ENCODE measurements at regions not wholly inside any gene's neighbourhood (a gene's known extent, or its start where the extent isn't known, plus 50 kb on each side); places are given as distances from the start of the nearest gene placed in this dataset.

- TF ChIP-seq ZNF8 (CRISPR knock-in tag; IDR thresholded peaks at IDR 0.05) (no peak), ZNF565 (CRISPR knock-in tag; conservative IDR thresholded peaks at IDR 0.05; ENCODE audit: low read depth) (no peak), ESRRG (CRISPR knock-in tag; IDR thresholded peaks at IDR 0.05) (no peak), ZFP3 (CRISPR knock-in tag; IDR thresholded peaks at IDR 0.05) (no peak), PATZ1 (CRISPR knock-in tag; IDR thresholded peaks at IDR 0.05; ENCODE audit: borderline replicate concordance) (no peak), CSDC2 (CRISPR knock-in tag; IDR thresholded peaks at IDR 0.05) (no peak), ARNTL (CRISPR knock-in tag; IDR thresholded peaks at IDR 0.05; ENCODE audit: borderline replicate concordance, low read depth) (no peak), ZC3H10 (CRISPR knock-in tag; IDR thresholded peaks at IDR 0.05) (no peak), TOX (CRISPR knock-in tag; IDR thresholded peaks at IDR 0.05; ENCODE audit: borderline replicate concordance) (no peak), OSR1 (CRISPR knock-in tag; IDR thresholded peaks at IDR 0.05) (no peak), SNAI2 (CRISPR knock-in tag; IDR thresholded peaks at IDR 0.05) (no peak), ZFP30 (CRISPR knock-in tag; IDR thresholded peaks at IDR 0.05) (no peak), BACH2 (CRISPR knock-in tag; IDR thresholded peaks at IDR 0.05; ENCODE audit: borderline replicate concordance) (no peak), GLIS3 (CRISPR knock-in tag; IDR thresholded peaks at IDR 0.05) (no peak), RARB (CRISPR knock-in tag; IDR thresholded peaks at IDR 0.05) (no peak), TCF4 (CRISPR knock-in tag; IDR thresholded peaks at IDR 0.05; ENCODE audit: borderline replicate concordance) (no peak), CSRNP3 (CRISPR knock-in tag; IDR thresholded peaks at IDR 0.05) (no peak)
- no peak for ATAC-seq
These were observed 1134.1 kb downstream of the EPHA3 start for GRCh38 chr3:90241481-90241880.

GRCh38 chr3:90253131-90253530 lies 1145.7 kb downstream of the EPHA3 start:
- no peak for TF ChIP-seq GLIS3 (CRISPR knock-in tag; IDR thresholded peaks at IDR 0.05)
- no peak for TF ChIP-seq ZNF70 (CRISPR knock-in tag; IDR thresholded peaks at IDR 0.05)
- TF ChIP-seq BACH2 (CRISPR knock-in tag; IDR thresholded peaks at IDR 0.05; ENCODE audit: borderline replicate concordance): no peak
- no peak for TF ChIP-seq ZFP3 (CRISPR knock-in tag; IDR thresholded peaks at IDR 0.05)
- TF ChIP-seq ZC3H10 (CRISPR knock-in tag; IDR thresholded peaks at IDR 0.05): no peak
- TF ChIP-seq ISL1 (CRISPR knock-in tag; IDR thresholded peaks at IDR 0.05): no peak
- no peak for TF ChIP-seq ZNF565 (CRISPR knock-in tag; conservative IDR thresholded peaks at IDR 0.05; ENCODE audit: low read depth)
- no peak for TF ChIP-seq PATZ1 (CRISPR knock-in tag; IDR thresholded peaks at IDR 0.05; ENCODE audit: borderline replicate concordance)
- TF ChIP-seq RARB (CRISPR knock-in tag; IDR thresholded peaks at IDR 0.05): no peak
- no peak for TF ChIP-seq CSDC2 (CRISPR knock-in tag; IDR thresholded peaks at IDR 0.05)
- TF ChIP-seq TSHZ2 (CRISPR knock-in tag; IDR thresholded peaks at IDR 0.05): no peak
- no peak for TF ChIP-seq ZNF8 (CRISPR knock-in tag; IDR thresholded peaks at IDR 0.05)
- TF ChIP-seq OSR1 (CRISPR knock-in tag; IDR thresholded peaks at IDR 0.05): no peak
- TF ChIP-seq POU6F1 (CRISPR knock-in tag; IDR thresholded peaks at IDR 0.05; ENCODE audit: borderline replicate concordance, low read depth): no peak
- TF ChIP-seq CSRNP3 (CRISPR knock-in tag; IDR thresholded peaks at IDR 0.05): no peak
- no peak for TF ChIP-seq ZFP30 (CRISPR knock-in tag; IDR thresholded peaks at IDR 0.05)
- TF ChIP-seq SNAI2 (CRISPR knock-in tag; IDR thresholded peaks at IDR 0.05): no peak
- no peak for ATAC-seq

Data from SK-N-SH treated with all-trans-retinoic acid at 6 μM for 48 hours (cell line).